ENCODE measurements at regions not wholly inside any gene's neighbourhood (a gene's known extent, or its start where the extent isn't known, plus 50 kb on each side); places are given as distances from the start of the nearest gene placed in this dataset.
A peak's percentile ranks its signal among the peaks of the same experiment; 100 is the strongest.

DNA sequence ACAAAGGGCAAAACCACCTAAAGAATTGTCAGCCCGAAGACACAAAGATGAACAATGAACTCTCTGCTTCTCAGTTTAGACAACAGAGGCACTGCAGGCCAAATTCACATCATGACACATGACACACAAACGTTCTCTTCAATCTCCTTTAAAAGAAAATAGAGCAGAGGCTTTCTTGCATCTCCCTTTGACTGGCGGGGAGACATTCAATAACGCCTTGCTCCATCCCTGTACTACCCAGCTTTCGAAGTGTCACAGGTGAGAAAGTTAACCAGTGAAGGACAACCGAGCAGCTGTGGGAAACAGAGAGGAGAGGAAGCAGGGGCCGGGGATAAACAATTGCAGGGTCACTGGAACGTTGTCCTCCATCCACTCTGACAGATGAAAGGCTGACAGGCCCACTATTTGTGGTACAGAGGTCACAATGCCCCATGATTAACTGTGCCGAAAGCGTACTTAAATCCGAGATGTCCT, 130.8 kb downstream of the PHLDA1 start (continued):
- TF ChIP-seq, protein P1, sequence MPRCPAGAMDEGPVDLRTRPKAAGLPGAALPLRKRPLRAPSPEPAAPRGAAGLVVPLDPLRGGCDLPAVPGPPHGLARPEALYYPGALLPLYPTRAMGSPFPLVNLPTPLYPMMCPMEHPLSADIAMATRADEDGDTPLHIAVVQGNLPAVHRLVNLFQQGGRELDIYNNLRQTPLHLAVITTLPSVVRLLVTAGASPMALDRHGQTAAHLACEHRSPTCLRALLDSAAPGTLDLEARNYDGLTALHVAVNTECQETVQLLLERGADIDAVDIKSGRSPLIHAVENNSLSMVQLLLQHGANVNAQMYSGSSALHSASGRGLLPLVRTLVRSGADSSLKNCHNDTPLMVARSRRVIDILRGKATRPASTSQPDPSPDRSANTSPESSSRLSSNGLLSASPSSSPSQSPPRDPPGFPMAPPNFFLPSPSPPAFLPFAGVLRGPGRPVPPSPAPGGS (CRISPR knock-in tag; IDR thresholded peaks at IDR 0.05) = no peak
- TF ChIP-seq ZNF737 (CRISPR knock-in tag; IDR thresholded peaks at IDR 0.05; ENCODE audit: borderline replicate concordance) (no peak), CEBPB (IDR thresholded peaks at IDR 0.05; ENCODE audit: borderline replicate concordance, low read depth, low read length) (no peak), TARDBP (CRISPR knock-in tag; IDR thresholded peaks at IDR 0.05) (peak; percentile 79; the same call in 1 of the 2 replicates), RAD51 (IDR thresholded peaks at IDR 0.05; ENCODE audit: borderline replicate concordance) (no peak), FOXJ3 (CRISPR knock-in tag; IDR thresholded peaks at IDR 0.05; ENCODE audit: borderline replicate concordance) (peak; percentile 82; the same call in 1 of the 2 replicates), HES4 (CRISPR knock-in tag; IDR thresholded peaks at IDR 0.05; ENCODE audit: borderline replicate concordance) (no peak), ZNF205 (CRISPR knock-in tag; IDR thresholded peaks at IDR 0.05) (peak; percentile 43; the same call in 1 of the 2 replicates), DNMT3B (CRISPR knock-in tag; conservative IDR thresholded peaks at IDR 0.05) (no peak), SATB2 (CRISPR knock-in tag; IDR thresholded peaks at IDR 0.05) (0 out of 2 replicates have a peak, but pooled peaks have one; percentile 18), ZFX (CRISPR knock-in tag; IDR thresholded peaks at IDR 0.05; ENCODE audit: low read depth) (peak; percentile 72; the same call in 1 of the 2 replicates), POLR2AphosphoS5 (IDR thresholded peaks at IDR 0.05; ENCODE audit: low read depth, low read length) (no peak), ZFY (CRISPR knock-in tag; IDR thresholded peaks at IDR 0.05) (peak; percentile 65; the same call in 1 of the 2 replicates), ZNF44 (CRISPR knock-in tag; IDR thresholded peaks at IDR 0.05) (no peak)
- TF ChIP-seq, protein P2, sequence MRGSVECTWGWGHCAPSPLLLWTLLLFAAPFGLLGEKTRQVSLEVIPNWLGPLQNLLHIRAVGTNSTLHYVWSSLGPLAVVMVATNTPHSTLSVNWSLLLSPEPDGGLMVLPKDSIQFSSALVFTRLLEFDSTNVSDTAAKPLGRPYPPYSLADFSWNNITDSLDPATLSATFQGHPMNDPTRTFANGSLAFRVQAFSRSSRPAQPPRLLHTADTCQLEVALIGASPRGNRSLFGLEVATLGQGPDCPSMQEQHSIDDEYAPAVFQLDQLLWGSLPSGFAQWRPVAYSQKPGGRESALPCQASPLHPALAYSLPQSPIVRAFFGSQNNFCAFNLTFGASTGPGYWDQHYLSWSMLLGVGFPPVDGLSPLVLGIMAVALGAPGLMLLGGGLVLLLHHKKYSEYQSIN (CRISPR knock-in tag; IDR thresholded peaks at IDR 0.05; ENCODE audit: borderline replicate concordance) = no peak
- TF ChIP-seq, protein P3, sequence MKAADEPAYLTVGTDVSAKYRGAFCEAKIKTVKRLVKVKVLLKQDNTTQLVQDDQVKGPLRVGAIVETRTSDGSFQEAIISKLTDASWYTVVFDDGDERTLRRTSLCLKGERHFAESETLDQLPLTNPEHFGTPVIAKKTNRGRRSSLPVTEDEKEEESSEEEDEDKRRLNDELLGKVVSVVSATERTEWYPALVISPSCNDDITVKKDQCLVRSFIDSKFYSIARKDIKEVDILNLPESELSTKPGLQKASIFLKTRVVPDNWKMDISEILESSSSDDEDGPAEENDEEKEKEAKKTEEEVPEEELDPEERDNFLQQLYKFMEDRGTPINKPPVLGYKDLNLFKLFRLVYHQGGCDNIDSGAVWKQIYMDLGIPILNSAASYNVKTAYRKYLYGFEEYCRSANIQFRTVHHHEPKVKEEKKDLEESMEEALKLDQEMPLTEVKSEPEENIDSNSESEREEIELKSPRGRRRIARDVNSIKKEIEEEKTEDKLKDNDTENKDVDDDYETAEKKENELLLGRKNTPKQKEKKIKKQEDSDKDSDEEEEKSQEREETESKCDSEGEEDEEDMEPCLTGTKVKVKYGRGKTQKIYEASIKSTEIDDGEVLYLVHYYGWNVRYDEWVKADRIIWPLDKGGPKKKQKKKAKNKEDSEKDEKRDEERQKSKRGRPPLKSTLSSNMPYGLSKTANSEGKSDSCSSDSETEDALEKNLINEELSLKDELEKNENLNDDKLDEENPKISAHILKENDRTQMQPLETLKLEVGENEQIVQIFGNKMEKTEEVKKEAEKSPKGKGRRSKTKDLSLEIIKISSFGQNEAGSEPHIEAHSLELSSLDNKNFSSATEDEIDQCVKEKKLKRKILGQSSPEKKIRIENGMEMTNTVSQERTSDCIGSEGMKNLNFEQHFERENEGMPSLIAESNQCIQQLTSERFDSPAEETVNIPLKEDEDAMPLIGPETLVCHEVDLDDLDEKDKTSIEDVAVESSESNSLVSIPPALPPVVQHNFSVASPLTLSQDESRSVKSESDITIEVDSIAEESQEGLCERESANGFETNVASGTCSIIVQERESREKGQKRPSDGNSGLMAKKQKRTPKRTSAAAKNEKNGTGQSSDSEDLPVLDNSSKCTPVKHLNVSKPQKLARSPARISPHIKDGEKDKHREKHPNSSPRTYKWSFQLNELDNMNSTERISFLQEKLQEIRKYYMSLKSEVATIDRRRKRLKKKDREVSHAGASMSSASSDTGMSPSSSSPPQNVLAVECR (CRISPR knock-in tag; IDR thresholded peaks at IDR 0.05; ENCODE audit: borderline replicate concordance) = peak; percentile 64; the same call in 1 of the 2 replicates
- TF ChIP-seq, protein P4, sequence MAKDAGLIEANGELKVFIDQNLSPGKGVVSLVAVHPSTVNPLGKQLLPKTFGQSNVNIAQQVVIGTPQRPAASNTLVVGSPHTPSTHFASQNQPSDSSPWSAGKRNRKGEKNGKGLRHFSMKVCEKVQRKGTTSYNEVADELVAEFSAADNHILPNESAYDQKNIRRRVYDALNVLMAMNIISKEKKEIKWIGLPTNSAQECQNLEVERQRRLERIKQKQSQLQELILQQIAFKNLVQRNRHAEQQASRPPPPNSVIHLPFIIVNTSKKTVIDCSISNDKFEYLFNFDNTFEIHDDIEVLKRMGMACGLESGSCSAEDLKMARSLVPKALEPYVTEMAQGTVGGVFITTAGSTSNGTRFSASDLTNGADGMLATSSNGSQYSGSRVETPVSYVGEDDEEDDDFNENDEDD (CRISPR knock-in tag; IDR thresholded peaks at IDR 0.05; ENCODE audit: borderline replicate concordance) = no peak; the same call in 1 of the 2 replicates
- TF ChIP-seq, protein P5, sequence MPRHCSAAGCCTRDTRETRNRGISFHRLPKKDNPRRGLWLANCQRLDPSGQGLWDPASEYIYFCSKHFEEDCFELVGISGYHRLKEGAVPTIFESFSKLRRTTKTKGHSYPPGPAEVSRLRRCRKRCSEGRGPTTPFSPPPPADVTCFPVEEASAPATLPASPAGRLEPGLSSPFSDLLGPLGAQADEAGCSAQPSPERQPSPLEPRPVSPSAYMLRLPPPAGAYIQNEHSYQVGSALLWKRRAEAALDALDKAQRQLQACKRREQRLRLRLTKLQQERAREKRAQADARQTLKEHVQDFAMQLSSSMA (CRISPR knock-in tag; IDR thresholded peaks at IDR 0.05) = 0 out of 2 replicates have a peak, but pooled peaks have one; percentile 37
- TF ChIP-seq, protein P6, sequence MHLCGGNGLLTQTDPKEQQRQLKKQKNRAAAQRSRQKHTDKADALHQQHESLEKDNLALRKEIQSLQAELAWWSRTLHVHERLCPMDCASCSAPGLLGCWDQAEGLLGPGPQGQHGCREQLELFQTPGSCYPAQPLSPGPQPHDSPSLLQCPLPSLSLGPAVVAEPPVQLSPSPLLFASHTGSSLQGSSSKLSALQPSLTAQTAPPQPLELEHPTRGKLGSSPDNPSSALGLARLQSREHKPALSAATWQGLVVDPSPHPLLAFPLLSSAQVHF (CRISPR knock-in tag; IDR thresholded peaks at IDR 0.05) = no peak
